GDM1 (cell line): ENCODE measurements at regions not wholly inside any gene's neighbourhood (a gene's known extent, or its start where the extent isn't known, plus 50 kb on each side); places are given as distances from the start of the nearest gene placed in this dataset.

Experiments
- DNase-seq: peaks from one replicate; lab custom pipeline; 2025; lab: John Stamatoyannopoulos, UW

GRCh38 chr20:12891643-12892042 lies 117.1 kb upstream of the SPTLC3 start:
- DNase-seq, result no peak

- DNase-seq, result no peak
Measured at GRCh38 chr20:12893019-12893418, 115.8 kb upstream of the SPTLC3 start.

- DNase-seq, result no peak
Measured at GRCh38 chr20:12893653-12894052, 115.1 kb upstream of the SPTLC3 start.

GRCh38 chr20:12894089-12894488 lies 114.7 kb upstream of the SPTLC3 start:
- no peak for DNase-seq

- no peak for DNase-seq
Measured at GRCh38 chr20:12896180-12896579, 112.6 kb upstream of the SPTLC3 start.

GRCh38 chr20:12902992-12903391 lies 105.8 kb upstream of the SPTLC3 start:
- DNase-seq, result no peak

- DNase-seq, result no peak
Measured at GRCh38 chr20:12906361-12906760, 102.4 kb upstream of the SPTLC3 start.

- DNase-seq, result no peak
Measured at GRCh38 chr20:12911372-12911771, 97.4 kb upstream of the SPTLC3 start.

- no peak for DNase-seq
Measured at GRCh38 chr20:12913781-12914443, 94.9 kb upstream of the SPTLC3 start.

- no peak for DNase-seq
Measured at GRCh38 chr20:12914804-12915203, 94.0 kb upstream of the SPTLC3 start.

GRCh38 chr20:12916699-12917098 lies 92.1 kb upstream of the SPTLC3 start:
- DNase-seq, result no peak

- DNase-seq, result no peak
Measured at GRCh38 chr20:12924126-12924525, 84.6 kb upstream of the SPTLC3 start.

- peak; percentile 14 for DNase-seq
Measured at GRCh38 chr20:12925210-12925755, 83.5 kb upstream of the SPTLC3 start.

GRCh38 chr20:12925863-12926793 lies 82.6 kb upstream of the SPTLC3 start:
- DNase-seq, result no peak

- DNase-seq, result no peak
Measured at GRCh38 chr20:12927489-12927888, 81.3 kb upstream of the SPTLC3 start.

- no peak for DNase-seq
Measured at GRCh38 chr20:12928358-12928754, 80.4 kb upstream of the SPTLC3 start.

GRCh38 chr20:12928755-12929401 lies 79.9 kb upstream of the SPTLC3 start:
- DNase-seq, result no peak

GRCh38 chr20:12936020-12936419 lies 72.8 kb upstream of the SPTLC3 start:
- DNase-seq, result no peak

- DNase-seq, result no peak
Measured at GRCh38 chr20:12936524-12936923, 72.2 kb upstream of the SPTLC3 start.

GRCh38 chr20:12941025-12941424 lies 67.7 kb upstream of the SPTLC3 start:
- no peak for DNase-seq

GRCh38 chr20:12942123-12942522 lies 66.6 kb upstream of the SPTLC3 start:
- no peak for DNase-seq

- no peak for DNase-seq
Measured at GRCh38 chr20:12946789-12947188, 62.0 kb upstream of the SPTLC3 start.

- no peak for DNase-seq
Measured at GRCh38 chr20:12947691-12948090, 61.1 kb upstream of the SPTLC3 start.
